ENCODE measurements at regions not wholly inside any gene's neighbourhood (a gene's known extent, or its start where the extent isn't known, plus 50 kb on each side); places are given as distances from the start of the nearest gene placed in this dataset.

DNA sequence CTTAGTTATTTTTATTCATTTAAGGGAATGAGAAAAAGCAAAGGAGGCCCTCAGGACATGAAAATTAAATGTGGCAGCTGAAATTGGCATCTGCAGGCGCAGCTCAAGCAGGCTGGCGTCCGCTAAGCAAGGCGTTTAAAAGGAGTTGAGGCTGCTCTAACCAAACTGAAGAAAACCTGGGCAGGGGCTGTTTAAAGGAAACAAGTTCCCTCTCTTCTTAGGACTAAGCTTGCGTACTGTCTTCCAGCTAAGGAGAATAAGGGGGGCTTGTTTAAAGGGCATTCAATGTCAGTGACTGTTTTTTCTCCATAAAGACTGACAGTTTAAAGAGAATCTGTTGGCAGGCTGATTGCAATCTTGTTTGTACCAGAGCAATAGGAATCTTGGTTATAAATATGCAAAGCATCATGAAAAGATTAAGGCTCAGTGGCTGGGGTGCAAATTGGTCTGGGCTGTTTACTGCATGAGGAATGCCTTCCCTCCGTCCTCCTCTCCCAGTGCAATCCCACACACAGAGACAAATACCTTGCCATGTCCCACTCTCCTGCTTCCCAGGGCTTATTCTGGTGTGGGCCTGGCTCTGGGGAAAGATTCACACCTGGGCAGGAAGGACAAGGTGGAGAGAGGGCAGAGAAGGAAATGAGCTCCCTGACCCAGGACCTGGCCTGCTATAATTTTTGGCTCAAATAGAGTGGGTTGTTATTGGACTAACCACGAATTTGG lies 85.9 kb upstream of the LIFR start:
- FAIRE-seq, result no peak
- no peak for DNase-seq (ENCODE audit: insufficient read length, low spot score)

DNA sequence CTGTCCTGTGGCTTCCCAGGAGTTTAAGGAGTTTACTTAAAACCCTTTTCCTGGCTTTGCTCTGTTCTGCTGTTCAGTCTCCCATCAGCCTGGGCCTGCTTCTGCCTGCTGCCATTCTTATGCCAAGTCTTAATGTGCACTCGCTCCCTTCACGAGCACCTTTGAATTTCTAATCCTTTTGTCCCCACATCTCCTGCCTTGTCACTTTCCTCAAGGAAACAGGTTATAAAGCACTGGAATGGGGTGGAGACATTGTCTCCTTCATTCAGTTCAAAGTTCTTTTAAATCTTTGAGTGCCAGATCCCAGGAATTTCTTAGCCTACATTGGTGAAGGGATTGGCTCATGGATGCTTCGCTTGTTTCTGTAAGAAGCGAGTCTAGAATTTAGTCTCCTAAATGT lies 87.2 kb upstream of the LIFR start:
- FAIRE-seq (no peak), DNase-seq (ENCODE audit: insufficient read length, low spot score) (no peak)

DNA sequence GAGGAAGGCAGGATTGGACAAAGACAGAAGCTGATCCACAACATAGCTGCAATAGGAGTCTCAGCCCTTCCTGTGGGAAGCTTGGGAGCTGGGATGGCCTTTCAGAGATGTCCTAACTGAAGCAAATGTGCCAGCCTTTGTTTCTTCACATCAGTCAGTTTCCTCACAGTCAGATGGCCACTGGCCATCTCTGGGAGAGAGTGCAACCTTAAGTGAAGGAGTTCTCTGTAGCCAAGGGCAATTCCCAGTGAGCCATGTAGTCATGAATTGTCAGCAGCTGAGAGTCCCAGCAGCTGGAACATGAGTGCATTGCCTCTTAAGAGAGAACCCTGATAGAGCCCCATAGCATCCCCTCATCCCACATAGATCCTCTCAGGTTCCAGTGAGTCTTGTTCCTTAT lies 89.1 kb upstream of the LIFR start:
- FAIRE-seq, result no peak
- no peak for DNase-seq (ENCODE audit: insufficient read length, low spot score)

DNA sequence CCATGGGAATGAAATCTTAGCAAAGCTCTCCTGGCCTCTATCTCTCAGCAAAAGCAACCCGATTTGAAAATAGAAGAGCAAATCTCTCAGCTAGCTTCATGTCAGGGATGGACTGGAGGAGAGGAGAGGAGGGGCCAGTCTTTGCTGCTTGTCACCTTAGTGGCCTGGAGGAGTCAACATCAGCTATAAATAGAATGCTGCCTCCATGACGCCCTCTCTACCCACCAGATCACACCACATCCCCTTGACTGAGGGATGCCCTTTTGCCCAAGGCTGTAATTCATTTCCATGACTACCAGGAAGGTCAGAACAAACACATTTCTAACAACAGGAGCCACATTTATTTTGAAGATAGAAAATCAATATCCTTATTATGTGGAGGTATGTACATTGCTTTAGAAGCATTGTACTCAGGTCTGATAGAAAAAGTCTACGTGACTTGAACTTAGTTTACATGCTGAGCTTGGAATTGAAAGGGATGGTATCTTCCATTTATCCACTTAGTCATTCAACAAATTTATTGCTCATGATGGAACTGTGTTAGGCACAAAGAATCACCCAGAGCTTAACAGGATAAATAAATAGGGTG lies 92.4 kb upstream of the LIFR start:
- no peak for DNase-seq (ENCODE audit: insufficient read length, low spot score)
- FAIRE-seq, result peak; percentile 54

DNA sequence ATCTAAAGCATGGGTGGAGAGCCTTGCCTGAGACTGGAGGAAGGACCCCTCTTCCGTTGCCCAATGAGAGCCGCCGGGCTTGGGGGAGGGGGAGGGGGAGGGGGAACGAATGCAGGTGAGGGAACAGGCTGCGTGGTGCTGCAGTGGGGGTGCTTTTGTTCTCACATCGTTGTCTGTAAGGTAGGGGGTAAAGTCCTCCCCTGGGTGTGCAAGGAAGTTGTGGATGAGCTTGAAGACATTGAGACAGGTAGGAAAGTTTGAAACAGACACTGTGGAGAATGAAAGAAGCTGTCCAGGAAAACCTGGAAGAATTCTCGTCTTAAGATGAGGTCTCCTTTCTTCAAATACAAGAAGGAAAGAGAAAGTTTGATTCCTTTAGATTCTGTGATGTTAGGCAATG lies 94.1 kb upstream of the LIFR start:
- DNase-seq (ENCODE audit: insufficient read length, low spot score), result no peak
- FAIRE-seq, result no peak

DNA sequence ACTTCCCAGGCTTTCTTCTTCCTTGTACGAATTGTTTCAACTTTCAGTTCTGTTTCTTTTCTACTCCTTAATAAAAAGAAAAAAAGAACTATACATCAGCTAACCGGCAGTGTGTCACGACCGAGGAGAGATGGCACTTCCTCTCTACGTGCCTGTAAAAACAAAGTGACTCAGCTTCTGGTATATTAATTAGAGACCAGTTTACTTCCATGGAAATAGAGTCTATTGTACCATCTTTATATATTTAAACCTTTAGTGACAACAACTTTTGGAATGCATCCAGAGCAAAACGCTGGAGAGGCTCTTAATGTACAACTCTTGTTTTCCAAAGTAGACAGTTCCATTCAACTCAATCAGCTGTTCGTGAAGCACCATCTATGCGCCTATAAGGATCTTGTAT lies 94.5 kb upstream of the LIFR start:
- DNase-seq (ENCODE audit: insufficient read length, low spot score) (peak; percentile 51), FAIRE-seq (no peak)

DNA sequence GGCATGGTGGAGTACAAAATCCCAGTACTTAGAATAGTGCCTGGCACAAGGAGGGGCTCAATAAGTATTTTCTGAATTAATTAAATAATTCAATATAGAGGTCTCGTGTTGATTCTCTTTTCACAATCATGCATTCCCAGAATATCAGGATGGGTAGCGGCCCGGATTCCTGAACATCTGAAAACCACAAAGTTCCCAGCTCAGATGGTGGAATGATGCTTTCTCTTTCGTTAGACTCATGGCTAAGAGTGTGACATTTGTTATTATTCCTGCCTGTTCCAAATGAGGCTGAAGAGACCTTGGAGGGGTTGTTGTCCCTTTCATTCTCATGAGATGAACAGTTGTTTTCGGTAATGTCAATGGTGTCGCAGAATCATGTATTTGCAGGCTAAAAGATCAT lies 95.4 kb upstream of the LIFR start:
- FAIRE-seq (no peak), DNase-seq (ENCODE audit: insufficient read length, low spot score) (no peak)

DNA sequence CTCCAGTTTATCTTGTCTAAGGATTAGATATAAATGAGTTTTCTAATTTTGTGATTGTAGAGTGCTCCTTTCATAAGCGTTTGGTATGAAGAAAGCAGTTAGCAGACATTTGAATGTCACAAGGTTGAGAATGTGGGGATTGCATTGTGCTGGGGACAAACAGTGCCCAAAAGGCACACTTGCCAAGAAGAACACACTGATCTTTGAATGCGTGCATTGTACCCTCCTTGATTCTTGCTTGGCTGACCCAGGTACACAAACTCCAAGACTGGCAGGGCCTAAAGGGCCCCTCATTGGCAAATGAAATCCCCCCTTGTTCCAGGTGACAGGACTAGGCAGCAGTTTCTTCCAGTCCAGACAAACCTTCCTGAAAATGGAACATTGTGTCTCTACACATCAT lies 96.9 kb upstream of the LIFR start:
- FAIRE-seq (peak; percentile 89), DNase-seq (ENCODE audit: insufficient read length, low spot score) (no peak)

DNA sequence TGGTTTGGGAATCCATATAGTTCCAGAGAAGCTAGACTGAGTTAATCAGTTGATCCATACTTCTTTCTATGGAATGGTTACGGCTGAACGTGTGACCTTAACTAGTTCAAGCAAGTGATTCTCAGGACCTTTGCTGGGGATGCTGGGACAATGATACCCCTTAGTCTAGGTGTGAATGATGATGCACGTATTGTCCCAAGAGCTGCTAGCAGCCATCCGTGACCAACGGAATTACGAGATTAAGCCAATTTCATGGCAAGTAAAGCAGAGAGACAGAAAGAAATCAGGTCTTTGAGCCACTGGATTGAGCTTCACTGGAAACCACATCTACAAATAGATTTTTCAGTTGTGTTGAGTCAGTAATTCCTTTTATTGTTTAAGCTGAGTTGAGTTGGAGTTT lies 99.2 kb upstream of the LIFR start:
- no peak for DNase-seq (ENCODE audit: insufficient read length, low spot score)
- FAIRE-seq, result peak; percentile 82

DNA sequence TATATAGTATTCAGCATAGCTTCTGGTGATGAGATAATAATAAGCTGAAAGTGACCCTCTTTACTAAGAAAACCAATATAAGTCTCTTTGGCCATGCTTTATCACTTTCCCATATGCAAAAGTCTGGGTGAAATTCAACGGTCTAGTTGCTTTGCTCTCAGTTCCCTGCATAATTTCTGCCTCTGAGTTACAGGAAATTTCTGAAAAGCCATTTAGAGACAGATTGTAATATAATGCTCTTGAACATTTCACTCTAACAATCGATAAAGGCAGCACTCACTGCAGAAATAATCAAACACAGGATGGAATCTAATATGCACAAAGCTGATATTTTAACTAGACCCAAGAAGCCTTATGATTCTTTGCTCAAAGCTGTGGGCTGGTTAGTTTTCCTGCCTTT lies 100.1 kb upstream of the LIFR start:
- DNase-seq (ENCODE audit: insufficient read length, low spot score) (no peak), FAIRE-seq (no peak)

DNA sequence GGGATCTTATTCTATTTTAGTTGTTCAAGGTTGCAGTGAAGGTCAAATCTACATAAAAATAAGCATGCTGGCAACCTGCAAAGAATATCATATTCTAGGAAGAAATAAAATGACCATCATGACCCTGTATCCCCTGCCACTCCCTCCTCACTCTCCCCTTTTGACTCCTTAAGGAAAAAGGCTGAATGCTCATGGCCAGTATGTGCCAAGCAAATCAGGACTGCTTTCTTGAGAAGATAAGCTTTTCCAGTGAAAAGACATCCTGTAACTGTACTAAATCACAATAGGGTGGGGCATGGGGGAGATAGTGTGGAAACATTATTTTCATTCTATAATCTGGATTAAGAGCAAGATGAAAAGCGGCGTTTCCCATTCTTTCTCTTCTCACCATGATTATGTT lies 100.6 kb upstream of the LIFR start:
- DNase-seq (ENCODE audit: insufficient read length, low spot score), result no peak
- no peak for FAIRE-seq

DNA sequence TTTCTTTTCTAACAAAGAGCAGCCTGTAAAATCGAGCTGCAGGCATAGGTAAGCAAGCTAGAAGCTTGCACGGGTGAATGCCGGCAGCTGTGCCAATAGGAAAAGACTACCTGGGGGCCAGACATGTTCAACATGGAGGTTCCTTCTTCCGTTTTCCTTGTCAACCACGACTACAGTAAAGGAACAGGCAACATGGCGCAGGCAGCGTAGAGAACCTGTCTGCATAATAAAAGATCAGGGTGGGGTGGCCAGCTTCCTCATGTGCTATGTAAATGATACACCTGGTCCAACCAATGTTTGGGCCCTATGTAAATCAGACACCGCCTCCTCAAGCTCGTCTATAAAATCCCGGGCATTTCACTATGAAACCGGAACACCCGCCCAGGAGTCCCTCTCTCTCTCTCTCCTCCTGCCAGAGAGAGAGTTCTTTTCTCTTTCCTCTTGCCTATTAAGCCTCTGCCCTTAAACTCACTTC lies 103.8 kb upstream of the LIFR start:
- no peak for DNase-seq (ENCODE audit: insufficient read length, low spot score)
- no peak for FAIRE-seq

DNA sequence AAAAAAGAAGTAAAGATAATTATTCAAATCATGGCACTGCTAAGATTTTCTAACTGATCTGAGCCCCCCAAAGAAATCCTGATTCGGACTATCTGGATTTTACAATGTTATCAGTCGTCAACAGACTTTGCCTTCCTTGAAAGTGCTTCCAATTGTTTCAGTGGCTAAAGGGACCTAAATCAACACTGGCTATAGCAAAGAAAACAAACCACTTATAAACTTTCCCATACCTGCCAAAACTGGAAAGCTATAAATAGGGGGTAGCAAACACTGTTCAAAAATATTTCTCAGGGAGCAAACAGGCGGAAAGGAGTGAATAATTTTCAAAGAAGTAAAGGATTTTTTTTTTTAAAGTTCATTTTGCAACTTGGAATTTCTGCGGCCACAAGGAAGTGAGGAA lies 105.6 kb upstream of the LIFR start:
- DNase-seq (ENCODE audit: insufficient read length, low spot score) (no peak), FAIRE-seq (no peak)

DNA sequence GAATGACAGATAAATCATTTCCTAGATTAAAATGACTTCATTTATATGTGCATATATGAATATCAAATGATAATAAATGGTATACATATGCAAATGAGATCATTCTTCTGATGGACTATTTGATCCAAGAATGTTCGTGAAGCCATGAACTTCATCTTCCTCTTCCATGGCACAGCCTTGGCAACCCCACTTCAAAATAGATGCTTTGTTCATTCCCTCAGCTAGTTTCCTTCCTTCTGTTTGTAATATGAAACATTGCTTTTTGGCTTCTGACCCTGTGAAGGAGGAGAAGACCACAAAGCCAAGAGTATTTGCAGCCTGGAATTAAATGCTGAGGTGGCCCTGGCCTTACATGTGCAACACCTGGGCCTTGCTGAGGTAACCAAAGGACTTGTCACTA lies 106.8 kb upstream of the LIFR start:
- FAIRE-seq (no peak), DNase-seq (ENCODE audit: insufficient read length, low spot score) (no peak)

DNA sequence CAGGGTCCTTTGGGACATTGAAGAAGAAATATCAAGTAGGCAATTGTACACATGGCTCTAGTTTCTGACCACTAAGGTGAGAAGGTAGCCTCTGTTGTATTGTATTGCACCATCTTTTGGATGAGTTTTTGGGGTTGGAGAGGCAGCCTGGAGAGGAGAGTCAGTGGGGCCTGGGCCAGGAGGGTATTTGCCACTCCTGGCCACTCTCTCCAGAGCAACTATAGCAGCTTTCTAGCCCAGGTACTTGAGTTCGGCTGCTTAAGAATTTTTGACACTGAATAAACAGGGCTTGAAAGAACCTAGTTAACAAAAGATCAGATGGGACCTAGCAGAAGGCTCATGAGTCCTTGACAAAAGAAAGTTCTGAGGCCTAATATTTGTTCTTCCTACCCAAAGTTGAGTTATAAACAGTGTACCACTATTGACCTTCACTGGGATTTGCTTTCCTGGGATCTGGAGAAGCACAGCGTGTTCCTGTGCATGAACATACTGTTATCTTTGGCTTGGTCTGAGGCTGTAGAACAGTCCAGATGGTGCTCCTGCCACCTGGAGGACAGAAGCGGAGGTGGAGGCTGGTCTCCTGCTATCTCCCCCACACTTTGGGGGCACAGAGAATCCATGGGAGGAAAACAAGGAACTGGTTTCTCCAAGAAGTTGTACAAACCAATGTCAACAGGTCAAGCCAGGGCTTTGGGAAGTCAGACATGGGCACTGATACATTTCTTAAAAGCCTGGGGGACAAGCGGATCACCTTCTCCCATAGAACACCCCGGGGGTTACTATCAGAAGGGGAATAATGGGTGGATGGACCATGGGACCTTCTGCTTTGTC lies 110.4 kb upstream of the LIFR start:
- DNase-seq (ENCODE audit: insufficient read length, low spot score), result peak; percentile 71

DNA sequence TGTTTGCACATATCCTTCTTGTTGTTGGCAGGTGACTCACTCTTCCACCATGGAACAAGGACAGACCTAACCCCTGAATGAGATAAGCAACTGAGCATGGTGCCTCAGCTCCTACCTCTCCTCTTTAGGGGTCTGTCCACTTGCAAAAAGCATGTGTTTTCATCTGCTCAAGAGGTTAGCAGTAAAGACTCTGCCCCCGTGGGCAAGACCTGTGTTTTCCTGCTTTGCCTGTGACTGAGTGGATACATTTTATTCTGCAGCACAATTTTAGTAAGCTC lies 111.0 kb upstream of the LIFR start:
- no peak for DNase-seq (ENCODE audit: insufficient read length, low spot score)
- FAIRE-seq, result peak; percentile 36

More for the DNA sequence above, 110.4 kb upstream of the LIFR start:
- FAIRE-seq, result peak; percentile 46

DNA sequence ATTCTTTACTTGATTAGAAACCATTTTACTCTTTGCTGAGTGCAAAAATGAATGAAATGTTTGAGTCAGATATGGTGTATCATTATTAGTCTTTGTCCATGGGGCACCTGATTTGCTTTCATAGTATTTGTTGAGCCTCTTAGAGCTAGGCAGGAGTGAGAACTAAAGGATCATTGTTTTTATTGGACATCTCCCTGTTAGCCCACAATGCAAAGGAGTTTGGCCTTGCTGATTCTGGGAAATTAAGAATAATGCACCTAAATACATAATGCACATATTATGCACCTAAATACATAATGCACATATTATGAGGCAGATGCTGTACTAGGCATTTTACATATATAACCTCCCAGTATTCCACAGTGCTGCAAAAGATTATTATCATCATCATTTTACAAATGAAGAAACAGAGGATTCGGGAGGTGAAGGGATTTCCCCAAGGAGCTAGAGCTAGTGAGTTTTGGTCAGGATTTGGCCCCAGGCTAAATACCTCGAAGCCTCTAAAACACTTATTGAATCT lies 113.0 kb upstream of the LIFR start:
- FAIRE-seq, result no peak
- no peak for DNase-seq (ENCODE audit: insufficient read length, low spot score)

DNA sequence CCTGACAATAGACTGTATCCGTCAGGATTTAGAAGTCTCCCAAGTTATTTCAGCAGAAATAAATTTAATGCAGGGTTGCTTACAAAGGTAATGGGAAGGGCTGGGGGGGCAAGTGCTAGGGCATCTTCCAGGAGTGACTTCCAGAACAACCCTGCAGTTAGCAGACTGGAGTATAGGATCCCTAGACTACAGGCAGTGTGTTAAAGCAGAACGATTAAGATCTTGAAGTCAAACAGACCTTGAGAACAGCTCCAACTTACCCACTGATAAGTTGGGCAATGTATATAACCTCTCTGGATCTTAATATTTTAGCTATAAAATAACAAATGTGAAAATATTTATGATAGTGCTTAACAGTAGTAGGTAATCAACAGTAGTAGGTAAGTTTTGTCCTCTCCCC lies 113.6 kb upstream of the LIFR start:
- FAIRE-seq (no peak), DNase-seq (ENCODE audit: insufficient read length, low spot score) (no peak)

DNA sequence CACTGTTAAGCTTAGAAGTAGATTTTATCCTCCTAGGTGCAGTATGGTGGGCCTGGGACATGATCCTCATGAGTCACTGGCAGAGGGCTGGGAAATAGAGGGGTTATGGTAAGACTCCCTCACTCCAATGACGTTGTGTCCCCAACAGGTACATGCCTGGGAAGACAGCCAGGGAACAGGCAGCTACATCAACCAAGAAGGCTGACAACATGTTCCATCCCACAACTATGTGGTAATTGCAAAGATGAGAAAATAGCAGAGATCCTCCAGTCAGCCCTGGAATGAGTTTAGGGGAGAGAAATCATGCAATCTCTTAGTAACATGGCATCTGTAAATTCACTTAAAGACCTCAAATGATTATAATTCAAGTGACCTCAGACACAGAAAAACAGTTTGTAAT lies 114.4 kb upstream of the LIFR start:
- FAIRE-seq (peak; percentile 33), DNase-seq (ENCODE audit: insufficient read length, low spot score) (no peak)

DNA sequence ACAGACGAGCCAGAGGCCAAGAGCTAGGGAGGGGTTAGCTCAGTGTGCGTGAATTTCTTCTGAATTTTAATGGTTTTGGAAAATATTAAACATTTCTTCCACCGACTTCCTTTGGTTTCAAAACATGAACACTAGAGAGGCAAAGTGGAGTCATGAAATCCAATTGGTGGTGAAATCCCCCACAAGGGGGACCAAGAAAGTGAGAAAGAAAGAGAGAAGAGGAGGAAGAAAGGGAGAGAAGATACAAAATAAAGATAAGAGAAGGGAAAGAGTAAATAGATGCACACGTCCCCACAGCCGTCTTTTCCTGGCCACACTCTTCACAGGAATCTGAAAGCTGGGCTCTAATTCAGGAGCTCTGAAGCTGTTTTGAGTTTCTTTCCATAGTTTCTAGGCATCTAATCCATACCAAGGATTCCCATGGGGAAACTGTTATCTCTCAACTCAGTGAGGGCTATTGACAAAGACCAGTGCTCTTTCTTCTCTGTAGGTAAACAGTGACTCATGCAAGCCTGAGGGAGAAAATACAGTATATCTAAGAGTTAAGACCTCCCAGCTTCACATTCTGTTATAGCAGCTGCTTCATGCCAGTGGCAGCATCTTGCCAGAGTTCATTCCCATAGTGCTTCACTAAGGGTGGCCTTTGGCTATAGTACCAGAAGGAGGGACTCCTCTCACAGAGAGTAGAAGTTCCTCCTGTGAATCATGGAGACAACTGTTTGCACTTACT lies 115.8 kb upstream of the LIFR start:
- FAIRE-seq (peak; percentile 51), DNase-seq (ENCODE audit: insufficient read length, low spot score) (peak; percentile 47)

DNA sequence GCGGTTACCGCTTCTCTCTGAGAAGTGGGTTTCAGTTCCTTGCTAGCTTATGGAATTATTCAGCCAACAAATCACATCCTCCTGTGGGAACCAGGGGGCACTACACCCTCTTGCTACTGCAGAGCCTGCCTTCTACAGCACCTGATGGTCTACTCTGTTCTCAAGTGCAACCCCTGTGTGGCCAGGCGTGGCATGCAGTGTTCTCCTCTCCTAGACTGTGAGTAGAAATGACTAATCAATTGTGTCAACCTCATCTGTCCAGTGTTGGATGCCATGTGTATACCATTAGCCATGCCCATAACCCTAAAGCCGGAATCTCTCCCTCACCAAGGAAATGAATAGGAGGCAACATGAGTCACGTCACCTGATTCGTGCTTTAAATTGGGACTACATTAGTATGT lies 117.2 kb upstream of the LIFR start:
- FAIRE-seq, result peak; percentile 91
- no peak for DNase-seq (ENCODE audit: insufficient read length, low spot score)
